NCI-H2107 treated with DMSO at 0.1 percent for 48 hours (cell line): ENCODE measurements at regions not wholly inside any gene's neighbourhood (a gene's known extent, or its start where the extent isn't known, plus 50 kb on each side); places are given as distances from the start of the nearest gene placed in this dataset.

Source experiments
- DNase-seq: peaks from one replicate; lab custom pipeline; 2025; ENCODE audit not compliant: unreplicated experiment; lab: John Stamatoyannopoulos, UW

DNA sequence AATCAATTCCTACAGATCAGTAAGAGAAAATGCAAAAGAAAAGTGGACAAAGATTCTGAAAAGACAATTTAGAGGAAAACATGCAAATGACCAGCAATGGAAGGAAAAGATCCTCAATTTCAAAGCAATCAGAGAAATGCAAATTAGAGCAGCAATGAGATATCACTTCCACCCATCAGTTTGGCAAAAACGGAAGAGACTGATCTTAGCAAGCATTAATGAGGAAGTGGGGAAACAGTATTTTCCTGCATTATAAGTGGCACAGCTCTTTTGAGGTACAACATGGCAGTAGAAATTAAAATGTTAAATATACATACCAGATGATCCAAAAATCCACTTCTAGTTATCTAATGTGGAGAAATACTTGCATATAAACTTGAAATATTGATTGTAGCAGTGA lies 69.1 kb upstream of the SLC7A1 start:
- DNase-seq, result no peak

DNA sequence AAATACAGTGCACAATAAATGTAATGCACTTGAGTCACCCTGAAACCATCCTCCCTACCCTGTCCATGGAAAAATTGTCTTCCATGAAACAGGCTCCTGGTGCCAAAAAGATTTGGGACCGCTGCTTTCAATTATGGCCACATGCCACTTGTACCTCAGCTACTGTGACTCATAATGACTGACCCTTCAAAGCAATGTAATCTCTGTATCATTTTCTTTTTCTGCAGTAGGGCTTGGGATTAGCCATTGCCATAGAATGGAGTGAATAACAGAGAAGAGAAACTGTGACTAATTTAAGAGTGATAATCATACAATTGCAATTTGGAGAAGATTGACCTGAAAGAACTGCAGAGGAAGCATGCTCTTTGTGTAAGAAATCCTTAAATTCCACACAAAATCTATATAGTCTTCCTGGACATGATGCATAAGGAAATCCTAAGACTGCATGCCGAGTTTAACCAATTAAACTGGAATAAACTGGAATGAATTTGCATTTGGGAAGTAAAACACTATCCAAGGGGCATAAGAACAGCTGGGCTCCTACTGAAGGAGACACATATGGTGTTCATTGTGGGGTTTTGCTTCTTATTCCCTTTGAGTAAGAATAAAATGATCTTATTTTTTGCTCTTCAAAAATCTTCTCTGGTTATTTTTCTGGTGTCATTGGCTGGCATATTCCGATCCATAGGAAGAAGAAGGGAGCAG lies 59.5 kb upstream of the SLC7A1 start:
- no peak for DNase-seq

DNA sequence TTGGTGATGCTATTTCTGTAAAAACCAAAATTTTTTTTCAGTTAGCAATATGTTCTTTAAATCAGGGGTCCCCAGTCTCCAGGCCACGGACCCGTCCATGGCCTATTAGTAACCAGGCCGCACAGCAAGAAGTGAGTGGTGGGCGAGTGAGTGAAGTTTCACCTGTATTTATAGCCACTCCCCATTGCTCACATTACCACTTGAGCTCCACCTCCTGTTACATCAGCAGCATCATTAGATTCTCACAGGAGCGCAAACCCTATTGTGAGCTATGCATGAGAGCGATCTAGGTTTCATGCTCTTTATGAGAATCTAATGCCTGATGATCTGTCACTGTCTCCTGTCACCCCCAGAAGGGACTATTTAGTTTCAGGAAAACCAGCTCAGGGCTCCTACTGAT lies 58.9 kb upstream of the SLC7A1 start:
- DNase-seq, result no peak

DNA sequence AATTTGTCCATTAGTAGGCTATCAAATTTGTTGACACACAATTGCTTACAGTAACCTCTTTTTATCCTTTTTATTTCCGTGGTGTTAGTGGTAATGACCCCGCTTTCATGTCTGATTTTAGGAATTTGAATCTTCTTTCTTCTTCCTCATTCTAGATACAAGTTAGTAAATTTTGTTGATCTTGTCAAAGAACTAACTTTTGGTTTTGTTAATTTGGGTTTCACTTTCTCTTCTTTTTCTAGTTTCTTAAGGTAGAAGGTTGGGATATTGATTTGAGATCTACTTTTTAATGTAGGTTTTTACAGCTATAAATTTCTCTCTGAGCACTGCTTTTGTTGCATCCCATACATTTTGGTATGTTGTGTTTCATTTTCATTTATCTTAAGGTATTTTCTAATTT lies 53.3 kb upstream of the SLC7A1 start:
- no peak for DNase-seq
